B cell (primary cell): ENCODE measurements at regions not wholly inside any gene's neighbourhood (a gene's known extent, or its start where the extent isn't known, plus 50 kb on each side); places are given as distances from the start of the nearest gene placed in this dataset.

Experiments used
- ATAC-seq: fragments of 200-7000 bp; cut with Tn5 transposase; one replicate; pipeline ENCODE4 v1.10.0; 2021; ENCODE audit warnings: low read depth, mild to moderate bottlenecking, moderate number of reproducible peaks, moderate library complexity
- CTCF ChIA-PET: fragments of 350-600 bp; sonication (Branson Sonifier 250); formaldehyde crosslinking; loops from one replicate; lab custom pipeline; 2021; ENCODE audit warnings: antibody characterized with exemption, inconsistent platforms; lab: Charles Lee
- POLR2A ChIA-PET: fragments of 350-600 bp; sonication (Branson Sonifier 250); formaldehyde crosslinking; loops from one replicate; lab custom pipeline; 2021; ENCODE audit warnings: antibody characterized with exemption; lab: Charles Lee
- DNase-seq: peaks from one replicate; pipeline ENCODE4 v3.0.0; 2013
- H2AFZ ChIP-seq: 2 replicates; pipeline ENCODE4 v1.6.1; 2012; ENCODE audit warnings: mild to moderate bottlenecking, low read depth, low read length; ENCODE audit not compliant: insufficient read depth, poor library complexity, severe bottlenecking
- H3K27ac ChIP-seq, 2 donors: 1 replicate in 1 of 2; 2 replicates in 1 of 2; pipeline ENCODE4 v1.5.1; 2012 to 2013; ENCODE audit warnings: low read length in 2 of 2, mild to moderate bottlenecking in 2 of 2, moderate library complexity in 1 of 2
- H3K27me3 ChIP-seq, 4 experiments: fragments of 200-600 bp in 1 of 4; sonication (generic) in 1 of 4; replicated peaks in 1 of 4; 1 replicate in 2 of 4; 2 replicates in 2 of 4; pipeline versions ENCODE4 v1.6.1 to v1.7.0; 2013 to 2016; ENCODE audit warnings: low read length in 3 of 4, mild to moderate bottlenecking in 2 of 4, mixed read lengths in 1 of 4, moderate library complexity in 1 of 4; ENCODE audit not compliant: insufficient read depth in 4 of 4, control insufficient read depth in 3 of 4; ENCODE audit errors: control extremely low read depth in 1 of 4
- H3K36me3 ChIP-seq, 2 experiments: replicated peaks in 1 of 2; 1 replicate in 1 of 2; 2 replicates in 1 of 2; pipeline versions ENCODE4 v1.6.1 to v1.7.1; 2013; ENCODE audit warnings: low read length in 1 of 2; ENCODE audit not compliant: insufficient read depth in 2 of 2, control insufficient read depth in 1 of 2; ENCODE audit errors: control extremely low read depth in 1 of 2, extremely low read depth in 1 of 2
- H3K4me1 ChIP-seq, 2 donors: fragments of 200-600 bp in 1 of 2; sonication (generic) in 1 of 2; 1 replicate in 1 of 2; 2 replicates in 1 of 2; pipeline versions ENCODE4 v1.5.1 to v1.6.1; 2013 to 2017; ENCODE audit warnings: low read length in 2 of 2; ENCODE audit not compliant: control insufficient read depth in 2 of 2, insufficient read depth in 2 of 2
- H3K4me2 ChIP-seq: replicated peaks from 2 replicates; pipeline ENCODE3; 2012; ENCODE audit warnings: mild to moderate bottlenecking, low read depth, low read length; ENCODE audit not compliant: poor library complexity, severe bottlenecking
- H3K4me3 ChIP-seq, 5 experiments: fragments of 200-600 bp in 1 of 5; sonication (generic) in 1 of 5; 1 replicate in 3 of 5; 2 replicates in 2 of 5; pipeline versions ENCODE4 v1.5.1 to v1.7.0; 2011 to 2016; ENCODE audit warnings: low read length in 4 of 5, mild to moderate bottlenecking in 4 of 5, low read depth in 2 of 5, control low read depth in 1 of 5, moderate library complexity in 1 of 5; ENCODE audit not compliant: insufficient read depth in 1 of 5; ENCODE audit errors: control extremely low read depth in 1 of 5, extremely low read depth in 1 of 5
- H3K79me2 ChIP-seq: fragments of 200-600 bp; sonication (generic); one replicate; pipeline ENCODE4 v1.6.0; 2016; ENCODE audit warnings: low read length; ENCODE audit not compliant: control insufficient read depth, insufficient read depth
- H3K9ac ChIP-seq: fragments of 200-600 bp; sonication (generic); 2 replicates; pipeline ENCODE4 v1.6.1; 2017; ENCODE audit warnings: mild to moderate bottlenecking, low read length, moderate library complexity
- H3K9me3 ChIP-seq, 3 donors: one replicate each; pipeline versions ENCODE4 v1.6.1 to v1.7.1; 2013; ENCODE audit warnings: low read length in 2 of 3; ENCODE audit not compliant: control insufficient read depth in 2 of 3, insufficient read depth in 1 of 3; ENCODE audit errors: control extremely low read depth in 1 of 3
- H4K20me1 ChIP-seq: 2 replicates; pipeline ENCODE4 v1.6.0; 2012; ENCODE audit warnings: mild to moderate bottlenecking, low read length; ENCODE audit not compliant: insufficient read depth, control insufficient read depth, poor library complexity, severe bottlenecking
- H3K27ac Mint-ChIP-seq: one replicate; pipeline ENCODE4 v1.8.0; 2021; ENCODE audit warnings: mixed read lengths
- H3K27me3 Mint-ChIP-seq: one replicate; pipeline ENCODE4 v1.8.0; 2021; ENCODE audit warnings: mixed read lengths
- H3K4me1 Mint-ChIP-seq: one replicate; pipeline ENCODE4 v1.8.0; 2021; ENCODE audit warnings: mixed read lengths
- H3K4me3 Mint-ChIP-seq: one replicate; pipeline ENCODE4 v1.8.0; 2021; ENCODE audit warnings: mixed read lengths
- H3K9me3 Mint-ChIP-seq: one replicate; pipeline ENCODE4 v1.8.0; 2022; ENCODE audit warnings: mixed read lengths; ENCODE audit not compliant: insufficient read depth
- CTCF ChIP-seq: fragments of 200-600 bp; IDR thresholded peaks from one replicate; pipeline ENCODE4 v1.8.0; 2022; ENCODE audit warnings: antibody characterized with exemption, mild to moderate bottlenecking
- EZH2 ChIP-seq: IDR thresholded peaks from 2 replicates; pipeline ENCODE4 v1.6.1; 2012; ENCODE audit warnings: borderline replicate concordance, low read depth, mild to moderate bottlenecking, moderate library complexity, low read length; ENCODE audit not compliant: insufficient read depth, poor library complexity, severe bottlenecking
- WGBS: methylation state at CpG from one replicate; pipeline ENCODE4 v1.1.5; 2013; ENCODE audit warnings: missing lambda C conversion rate; ENCODE audit not compliant: insufficient coverage; 5-methylcytosine and 5-hydroxymethylcytosine counted together
- intact Hi-C: fragments of 100-400 bp; cut with micrococcal nuclease; formaldehyde crosslinking; loops from one replicate; pipeline ENCODE4 v1.10.0; 2022

GRCh38 chr19:31095100-31095804 is 254.0 kb downstream of the TSHZ3 start:
- ATAC-seq (no peak), DNase-seq (no peak)
- Histone ChIP-seq H3K4me3 (no peak overlapping the region), H4K20me1 (no peaks in the 10 kb centered on the region), H3K27ac (no peak overlapping the region), H3K4me1 (no peaks in the 10 kb centered on the region), H3K4me2 (no peak overlapping the region), H3K9ac (no peak overlapping the region), H3K9me3 (peaks cover 0 to 15% (median 0%) of the 10 kb centered on the region in 3 donors), H3K79me2 (no peaks in the 10 kb centered on the region), H3K36me3 (no peaks in the 10 kb centered on the region), H2AFZ (no peak overlapping the region), H3K27me3 (no peaks in the 10 kb centered on the region)
- no peaks in the 10 kb centered on the region for H3K4me1 Mint-ChIP-seq
- H3K27ac Mint-ChIP-seq = no peak overlapping the region
- intact Hi-C loops = no loop called here
- peaks cover 5% of the 10 kb centered on the region for H3K9me3 Mint-ChIP-seq
- ChIA-PET POLR2A (no interaction called here), CTCF (no interaction called here)
- H3K4me3 Mint-ChIP-seq = no peak overlapping the region
- WGBS = 93% methylated on average over 6 of the region's 6 CpGs
- TF ChIP-seq CTCF (no peak), EZH2 (no peak)
- H3K27me3 Mint-ChIP-seq = no peaks in the 10 kb centered on the region

GRCh38 chr19:31092274-31092673 is 257.0 kb downstream of the TSHZ3 start:
- no peak overlapping the region for H2AFZ ChIP-seq
- H3K79me2 ChIP-seq = no peaks in the 10 kb centered on the region
- H3K27me3 ChIP-seq = no peaks in the 10 kb centered on the region
- DNase-seq = no peak
- ChIA-PET POLR2A (no interaction called here), CTCF (no interaction called here)
- intact Hi-C loops = no loop called here
- H3K4me2 ChIP-seq = no peak overlapping the region
- no peak for ATAC-seq
- peaks cover 0 to 15% (median 0%) of the 10 kb centered on the region in 3 donors for H3K9me3 ChIP-seq
- no peak for TF ChIP-seq CTCF
- no peak for TF ChIP-seq EZH2
- Mint-ChIP-seq H3K4me1 (no peaks in the 10 kb centered on the region), H3K9me3 (peaks cover 5% of the 10 kb centered on the region), H3K27me3 (no peaks in the 10 kb centered on the region), H3K27ac (no peak overlapping the region), H3K4me3 (no peak overlapping the region)
- H3K27ac ChIP-seq = no peak overlapping the region
- no peak overlapping the region for H3K9ac ChIP-seq
- H4K20me1 ChIP-seq = no peaks in the 10 kb centered on the region
- H3K4me3 ChIP-seq = no peak overlapping the region
- H3K4me1 ChIP-seq = no peaks in the 10 kb centered on the region
- WGBS = 5% methylated on average over 6 of the region's 11 CpGs
- no peaks in the 10 kb centered on the region for H3K36me3 ChIP-seq
